Mesodermal cell (in vitro differentiated cells): ENCODE measurements at regions not wholly inside any gene's neighbourhood (a gene's known extent, or its start where the extent isn't known, plus 50 kb on each side); places are given as distances from the start of the nearest gene placed in this dataset.
"Not testable (repeated sequence)": the region's sequence is repeated elsewhere in the genome, so short reads cannot be mapped to it uniquely, and the experiment has no call there.

Source experiments
- H3K27ac ChIP-seq: 2 replicates; pipeline ENCODE4 v1.7.0; 2013; ENCODE audit warnings: mild to moderate bottlenecking, low read depth, low read length, moderate library complexity; ENCODE audit not compliant: severe bottlenecking
- H3K36me3 ChIP-seq: 2 replicates; pipeline ENCODE4 v1.7.1; 2013; ENCODE audit warnings: mild to moderate bottlenecking, low read length, moderate library complexity; ENCODE audit not compliant: control insufficient read depth, insufficient read depth
- H3K4me1 ChIP-seq: one replicate; pipeline ENCODE4 v1.7.1; 2013; ENCODE audit warnings: mild to moderate bottlenecking, low read length; ENCODE audit not compliant: insufficient read depth, control insufficient read depth, poor library complexity, severe bottlenecking
- H3K4me3 ChIP-seq: 2 replicates; pipeline ENCODE4 v1.7.0; 2013; ENCODE audit warnings: low read length, control low read depth, mild to moderate bottlenecking; ENCODE audit not compliant: insufficient read depth, poor library complexity, severe bottlenecking; ENCODE audit errors: extremely low read depth
- H3K9me3 ChIP-seq: 2 replicates; pipeline ENCODE4 v1.7.1; 2013; ENCODE audit warnings: mild to moderate bottlenecking, low read length, moderate library complexity; ENCODE audit not compliant: control insufficient read depth
- WGBS, 2 experiments: methylation state at CpG; one replicate each; pipeline ENCODE4 v1.1.5; 2013; ENCODE audit warnings: missing lambda C conversion rate in 2 of 2; ENCODE audit not compliant: insufficient coverage in 2 of 2; 5-methylcytosine and 5-hydroxymethylcytosine counted together

- no peaks in the 10 kb centered on the region for H3K4me1 ChIP-seq
- H3K27ac ChIP-seq = no peak overlapping the region
- no peak overlapping the region for H3K4me3 ChIP-seq
- H3K9me3 ChIP-seq = no peaks in the 10 kb centered on the region
- H3K36me3 ChIP-seq = no peaks in the 10 kb centered on the region
Observed at GRCh38 chr10:61225939-61226338, 227.2 kb downstream of the TMEM26 start.

- no peaks in the 10 kb centered on the region for H3K9me3 ChIP-seq
- no peak overlapping the region for H3K4me3 ChIP-seq
Observed at GRCh38 chr10:61223576-61223975, 229.6 kb downstream of the TMEM26 start.

GRCh38 chr10:61219696-61220095, 233.5 kb downstream of the TMEM26 start:
- no peak overlapping the region for H3K4me3 ChIP-seq
- H3K4me1 ChIP-seq = no peaks in the 10 kb centered on the region
- 86 to 100% methylated on average over 1 of the region's 1 CpG for WGBS, 2 experiments
- H3K27ac ChIP-seq = no peak overlapping the region
- H3K9me3 ChIP-seq = no peaks in the 10 kb centered on the region
- H3K36me3 ChIP-seq = no peaks in the 10 kb centered on the region

More at GRCh38 chr10:61223576-61223975, 229.6 kb downstream of the TMEM26 start:
- Histone ChIP-seq H3K27ac (no peak overlapping the region), H3K4me1 (no peaks in the 10 kb centered on the region), H3K36me3 (no peaks in the 10 kb centered on the region)

- H3K9me3 ChIP-seq = no peaks in the 10 kb centered on the region
- WGBS, 2 experiments = no CpG with 5 or more reads among the region's 3 CpGs
- no peaks in the 10 kb centered on the region for H3K36me3 ChIP-seq
- no peaks in the 10 kb centered on the region for H3K4me1 ChIP-seq
- no peak overlapping the region for H3K27ac ChIP-seq
- no peak overlapping the region for H3K4me3 ChIP-seq
Observed at GRCh38 chr10:61217851-61218565, 235.2 kb downstream of the TMEM26 start.

- H3K36me3 ChIP-seq = no peaks in the 10 kb centered on the region
- 82% methylated on average over 1 of the region's 1 CpG; no CpG with 5 or more reads in 1 of the 2 experiments for WGBS, 2 experiments
- H3K9me3 ChIP-seq = no peaks in the 10 kb centered on the region
- no peak overlapping the region for H3K4me3 ChIP-seq
- no peak overlapping the region for H3K27ac ChIP-seq
- H3K4me1 ChIP-seq = peaks cover 8% of the 10 kb centered on the region
Observed at GRCh38 chr10:61215246-61215645, 237.9 kb downstream of the TMEM26 start.

GRCh38 chr10:61211468-61211867, 241.7 kb downstream of the TMEM26 start:
- Histone ChIP-seq H3K4me1 (peaks cover 8% of the 10 kb centered on the region), H3K9me3 (no peaks in the 10 kb centered on the region), H3K27ac (peak overlapping the region; percentile 77), H3K36me3 (no peaks in the 10 kb centered on the region), H3K4me3 (no peak overlapping the region)
- WGBS, 2 experiments = no CpG with 5 or more reads among the region's 2 CpGs

- WGBS, 2 experiments = 80 to 82% methylated on average over 1 of the region's 1 CpG
- peaks cover 21% of the 10 kb centered on the region for H3K9me3 ChIP-seq
- no peaks in the 10 kb centered on the region for H3K36me3 ChIP-seq
- no peaks in the 10 kb centered on the region for H3K4me1 ChIP-seq
- no peak overlapping the region for H3K27ac ChIP-seq
- no peak overlapping the region for H3K4me3 ChIP-seq
Observed at GRCh38 chr10:61197057-61197456, 253.1 kb upstream of the RHOBTB1 start.

- Histone ChIP-seq H3K27ac (no peak overlapping the region), H3K9me3 (peaks cover 25% of the 10 kb centered on the region), H3K36me3 (no peaks in the 10 kb centered on the region), H3K4me1 (no peaks in the 10 kb centered on the region), H3K4me3 (no peak overlapping the region)
Observed at GRCh38 chr10:61195211-61195610, 251.2 kb upstream of the RHOBTB1 start.

- not testable (repeated sequence) for H3K4me3 ChIP-seq, H3K27ac ChIP-seq, H3K4me1 ChIP-seq, H3K36me3 ChIP-seq
- H3K9me3 ChIP-seq = peaks cover 25% of the 10 kb centered on the region
- WGBS, 2 experiments = 94 to 97% methylated on average over 2 of the region's 2 CpGs
Observed at GRCh38 chr10:61192589-61192988, 248.6 kb upstream of the RHOBTB1 start.

- WGBS, 2 experiments = 96 to 97% methylated on average over 2 to 3 of the region's 3 CpGs
- H3K4me1 ChIP-seq = no peaks in the 10 kb centered on the region
- H3K4me3 ChIP-seq = no peak overlapping the region
- peaks cover 25% of the 10 kb centered on the region for H3K9me3 ChIP-seq
- no peak overlapping the region for H3K27ac ChIP-seq
- no peaks in the 10 kb centered on the region for H3K36me3 ChIP-seq
Observed at GRCh38 chr10:61192042-61192441, 248.1 kb upstream of the RHOBTB1 start.

GRCh38 chr10:61189912-61190311, 245.9 kb upstream of the RHOBTB1 start:
- Histone ChIP-seq H3K9me3 (peaks cover 25% of the 10 kb centered on the region), H3K27ac (no peak overlapping the region), H3K4me1 (no peaks in the 10 kb centered on the region), H3K36me3 (no peaks in the 10 kb centered on the region), H3K4me3 (no peak overlapping the region)
- WGBS, 2 experiments = 80% methylated on average over 1 of the region's 2 CpGs; no CpG with 5 or more reads in 1 of the 2 experiments
